HepG2 (cell line): ENCODE measurements at regions not wholly inside any gene's neighbourhood (a gene's known extent, or its start where the extent isn't known, plus 50 kb on each side); places are given as distances from the start of the nearest gene placed in this dataset.

ENCODE experiments used
- ATAC-seq: fragments of 200-7000 bp; cut with Tn5 transposase; 3 replicates; pipeline ENCODE4 v1.9.1; 2020; ENCODE audit warnings: mild to moderate bottlenecking, moderate library complexity
- BruUV-seq: library from RNA; stranded (reverse); fragments of 400-500 nt; replicated peaks from 2 replicates; lab custom pipeline; 2021; lab: Mats Ljungman, UMichigan
- CTCF ChIA-PET: fragments of 300-600 bp; formaldehyde crosslinking; extraction: SDS; loops from one replicate; lab custom pipeline; 2021; ENCODE audit warnings: low total read pairs, inconsistent platforms, low intra/inter-chr PET ratio; lab: Yijun Ruan, JAX
- POLR2A ChIA-PET: fragments of 350-600 bp; sonication (Branson Sonifier 250); formaldehyde crosslinking; loops from one replicate; lab custom pipeline; 2020; ENCODE audit warnings: antibody characterized with exemption, inconsistent platforms; lab: Yijun Ruan, JAX
- DNase-seq: peaks from one replicate; pipeline ENCODE4 v3.0.0-alpha.2; 2015; ENCODE audit warnings: low spot score
- FAIRE-seq: peaks from 3 replicates; lab custom pipeline; 2011; peaks lifted over from hg19 to GRCh38; lab: Jason Lieb, UNC
- H2AFZ ChIP-seq: one replicate; pipeline ENCODE4 v1.6.1; 2011; ENCODE audit warnings: low read length, inconsistent platforms
- H3K27ac ChIP-seq: fragments of 300-600 bp; 3 replicates; pipeline ENCODE4 v1.8.0; 2011; ENCODE audit warnings: mixed run types, mild to moderate bottlenecking, mixed read lengths, low read length, inconsistent platforms; ENCODE audit not compliant: insufficient read depth; ENCODE audit errors: extremely low read length
- H3K27me3 ChIP-seq, 2 experiments: fragments of 200-600 bp in 1 of 2; 2 replicates in 1 of 2; 3 replicates in 1 of 2; pipeline versions ENCODE4 v1.6.0 to v1.8.0; 2011; ENCODE audit warnings: low read length in 2 of 2, mild to moderate bottlenecking in 2 of 2, moderate library complexity in 2 of 2, inconsistent platforms in 1 of 2; ENCODE audit not compliant: insufficient read depth in 2 of 2, control insufficient read depth in 1 of 2
- H3K36me3 ChIP-seq, 2 experiments: fragments of 200-600 bp in 1 of 2; replicated peaks in 1 of 2; 2 replicates in 1 of 2; 3 replicates in 1 of 2; pipeline versions ENCODE4 v1.5.1 to v1.8.0; 2011; ENCODE audit warnings: low read length in 2 of 2, inconsistent platforms in 1 of 2; ENCODE audit not compliant: insufficient read depth in 2 of 2, control insufficient read depth in 1 of 2
- H3K4me1 ChIP-seq: 2 replicates; pipeline ENCODE4 v1.5.1; 2012; ENCODE audit warnings: low read length, inconsistent platforms; ENCODE audit not compliant: insufficient read depth
- H3K4me2 ChIP-seq: 2 replicates; pipeline ENCODE4 v1.6.0; 2011; ENCODE audit warnings: low read depth, low read length, inconsistent platforms
- H3K4me3 ChIP-seq, 3 experiments: fragments of 200-600 bp in 1 of 3; sonication (generic), shearing (Covaris generic) in 1 of 3; replicated peaks in 1 of 3; 2 replicates each; pipeline ENCODE4 v1.5.1; 2011 to 2016; ENCODE audit warnings: low read length in 3 of 3, inconsistent platforms in 2 of 3, low read depth in 2 of 3, mild to moderate bottlenecking in 2 of 3, control low read depth in 1 of 3, mixed read lengths in 1 of 3; ENCODE audit not compliant: insufficient read depth in 1 of 3
- H3K79me2 ChIP-seq: one replicate; pipeline ENCODE4 v1.6.1; 2011; ENCODE audit warnings: low read length, inconsistent platforms; ENCODE audit not compliant: insufficient read depth
- H3K9ac ChIP-seq: 2 replicates; pipeline ENCODE4 v1.6.0; 2011; ENCODE audit warnings: mild to moderate bottlenecking, low read depth, low read length, inconsistent platforms; ENCODE audit not compliant: insufficient read depth
- H3K9me3 ChIP-seq: 2 replicates; pipeline ENCODE4 v1.5.1; 2012; ENCODE audit warnings: mild to moderate bottlenecking, low read length
- H4K20me1 ChIP-seq: 2 replicates; pipeline ENCODE4 v1.6.0; 2011; ENCODE audit warnings: inconsistent platforms, mild to moderate bottlenecking, low read length, moderate library complexity; ENCODE audit not compliant: insufficient read depth
- CREB1 ChIP-seq, 2 experiments: fragments of 450-650 bp in 1 of 2; IDR thresholded peaks; 2 replicates each; pipeline ENCODE4 v1.6.1; 2016 to 2017; ENCODE audit warnings: control low read depth in 1 of 2, mild to moderate bottlenecking in 1 of 2, missing compliant biosample characterization in 1 of 2, missing genetic modification characterization in 1 of 2
- KDM4B ChIP-seq: sonication (generic); formaldehyde crosslinking; IDR thresholded peaks from 2 replicates; pipeline ENCODE4 v1.4.0; 2020; ENCODE audit warnings: missing genetic modification reagents
- MTF2 ChIP-seq: sonication (generic); formaldehyde crosslinking; IDR thresholded peaks from 2 replicates; pipeline ENCODE4 v1.5.0; 2020; ENCODE audit warnings: missing genetic modification reagents, borderline replicate concordance
- MYC ChIP-seq: sonication (generic); formaldehyde crosslinking; IDR thresholded peaks from 2 replicates; pipeline ENCODE4 v1.9.0; 2021; ENCODE audit warnings: missing genetic modification reagents, borderline replicate concordance
- SMC3 ChIP-seq: IDR thresholded peaks from 2 replicates; pipeline ENCODE4 v1.6.1; 2011; ENCODE audit warnings: low read length, improper control_type of control experiment
- STAG1 ChIP-seq: sonication (generic); formaldehyde crosslinking; IDR thresholded peaks from 2 replicates; pipeline ENCODE4 v1.4.0; 2020; ENCODE audit warnings: missing genetic modification reagents
- ZBTB21 ChIP-seq: sonication (generic); formaldehyde crosslinking; IDR thresholded peaks from 2 replicates; pipeline ENCODE4 v1.4.0; 2020; ENCODE audit warnings: missing genetic modification reagents
- ZFY ChIP-seq: sonication (generic); formaldehyde crosslinking; IDR thresholded peaks from 2 replicates; pipeline ENCODE4 v1.4.0; 2020; ENCODE audit warnings: missing genetic modification reagents
- ZNF451 ChIP-seq: sonication (generic); formaldehyde crosslinking; IDR thresholded peaks from 2 replicates; pipeline ENCODE4 v1.5.0; 2020; ENCODE audit warnings: mild to moderate bottlenecking, missing genetic modification reagents
- WGBS: methylation state at CpG from one replicate; pipeline ENCODE4 v1.1.6; 2017; ENCODE audit warnings: low lambda C conversion rate; 5-methylcytosine and 5-hydroxymethylcytosine counted together
- in situ Hi-C: cut with HindIII; loops from 2 replicates; pipeline ENCODE4 v1.10.0; 2017; ENCODE audit warnings: low pct_unique_long_range_greater_than_20kb; ENCODE audit not compliant: extremely low pct_ligation_motif_present
- intact Hi-C: fragments of 100-400 bp; cut with micrococcal nuclease; formaldehyde crosslinking; loops from one replicate; pipeline ENCODE4 v1.10.0; 2022; ENCODE audit not compliant: unreplicated experiment
- TF ChIP-seq, protein P1 (sequence below): conservative IDR thresholded peaks from 2 replicates; pipeline ENCODE4 v1.6.1; 2018; ENCODE audit warnings: missing genetic modification reagents
- TF ChIP-seq, protein P2 (sequence below): sonication (generic); formaldehyde crosslinking; IDR thresholded peaks from 2 replicates; pipeline ENCODE4 v1.5.0; 2020; ENCODE audit warnings: missing genetic modification reagents
- TF ChIP-seq, protein P3 (sequence below): sonication (generic); formaldehyde crosslinking; IDR thresholded peaks from 2 replicates; pipeline ENCODE4 v1.5.0; 2020; ENCODE audit warnings: mild to moderate bottlenecking, missing genetic modification reagents, moderate library complexity

DNA sequence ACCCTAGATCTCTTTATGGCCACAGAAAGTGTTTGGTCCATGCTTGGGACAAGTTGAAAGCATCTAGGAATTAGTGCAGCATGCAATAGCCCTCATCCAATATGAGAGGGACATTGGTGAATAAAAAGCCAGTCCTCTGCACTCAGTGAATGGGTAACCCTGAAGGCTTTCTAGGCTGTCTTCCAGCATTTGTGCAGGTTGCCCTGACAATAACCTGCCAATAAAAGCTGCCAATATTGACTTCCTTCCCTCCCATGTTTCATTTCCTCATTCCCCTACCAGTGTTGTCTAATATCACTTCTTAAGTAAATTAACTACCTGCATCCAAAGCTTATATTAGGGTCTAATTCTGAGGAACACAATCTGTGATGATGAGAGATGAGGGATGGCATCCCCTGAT lies 563.6 kb upstream of the NEGR1 start:
- in situ Hi-C loops (no loop called here), intact Hi-C loops (loop anchor here (10.0 kb wide), 1 partner anchor 661 kb away; no protein-coding TSS in a partner anchor)
- POLR2A ChIA-PET, result no interaction called here
- TF ChIP-seq MYC (CRISPR knock-in tag), result no peak
- no peak for TF ChIP-seq ZNF451
- TF ChIP-seq, protein P1, sequence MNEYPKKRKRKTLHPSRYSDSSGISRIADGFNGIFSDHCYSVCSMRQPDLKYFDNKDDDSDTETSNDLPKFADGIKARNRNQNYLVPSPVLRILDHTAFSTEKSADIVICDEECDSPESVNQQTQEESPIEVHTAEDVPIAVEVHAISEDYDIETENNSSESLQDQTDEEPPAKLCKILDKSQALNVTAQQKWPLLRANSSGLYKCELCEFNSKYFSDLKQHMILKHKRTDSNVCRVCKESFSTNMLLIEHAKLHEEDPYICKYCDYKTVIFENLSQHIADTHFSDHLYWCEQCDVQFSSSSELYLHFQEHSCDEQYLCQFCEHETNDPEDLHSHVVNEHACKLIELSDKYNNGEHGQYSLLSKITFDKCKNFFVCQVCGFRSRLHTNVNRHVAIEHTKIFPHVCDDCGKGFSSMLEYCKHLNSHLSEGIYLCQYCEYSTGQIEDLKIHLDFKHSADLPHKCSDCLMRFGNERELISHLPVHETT (CRISPR knock-in tag), result no peak
- CTCF ChIA-PET, result no interaction called here
- H3K4me2 ChIP-seq, result no peak overlapping the region
- DNase-seq, result no peak
- no peaks in the 10 kb centered on the region for H3K27me3 ChIP-seq
- no peaks in the 10 kb centered on the region for H3K79me2 ChIP-seq
- no peak for ATAC-seq
- no peaks in the 10 kb centered on the region for H4K20me1 ChIP-seq
- H3K27ac ChIP-seq, result no peak overlapping the region
- H3K4me1 ChIP-seq, result no peaks in the 10 kb centered on the region
- H3K9me3 ChIP-seq, result peaks cover 79% of the 10 kb centered on the region
- no peak for FAIRE-seq
- H2AFZ ChIP-seq, result no peak overlapping the region
- H3K4me3 ChIP-seq, result no peak overlapping the region
- H3K9ac ChIP-seq, result no peak overlapping the region
- no peaks in the 10 kb centered on the region for H3K36me3 ChIP-seq
- BruUV-seq, result no TSS peak

DNA sequence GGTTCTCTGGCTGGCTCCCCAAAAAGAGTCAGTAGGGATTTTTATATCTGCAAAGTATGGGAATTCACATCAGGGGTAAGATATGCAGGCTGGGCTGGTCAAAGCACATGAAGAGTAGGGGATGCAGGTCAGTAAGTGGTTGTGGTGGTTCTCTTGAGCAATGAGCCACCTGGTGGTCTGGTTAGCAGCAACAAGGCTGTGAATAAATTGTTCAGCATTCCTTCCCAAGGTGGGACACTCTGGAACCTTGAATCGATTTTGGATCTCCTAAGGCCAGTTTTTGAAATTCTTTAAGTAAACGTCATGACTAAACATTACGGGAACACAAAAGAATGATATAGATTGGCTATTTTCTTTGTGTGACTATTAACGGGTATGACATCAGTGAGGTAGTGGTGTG lies 563.0 kb upstream of the NEGR1 start:
- TF ChIP-seq KDM4B (CRISPR knock-in tag) (no peak), CREB1 (IDR thresholded peaks at IDR 0.05) (no peak), CREB1 (CRISPR knock-in tag; IDR thresholded peaks at IDR 0.05) (no peak), MTF2 (CRISPR knock-in tag) (no peak), STAG1 (peak; percentile 54), ZFY (CRISPR knock-in tag) (no peak), SMC3 (peak; percentile 52), ZBTB21 (no peak)
- TF ChIP-seq, protein P2, sequence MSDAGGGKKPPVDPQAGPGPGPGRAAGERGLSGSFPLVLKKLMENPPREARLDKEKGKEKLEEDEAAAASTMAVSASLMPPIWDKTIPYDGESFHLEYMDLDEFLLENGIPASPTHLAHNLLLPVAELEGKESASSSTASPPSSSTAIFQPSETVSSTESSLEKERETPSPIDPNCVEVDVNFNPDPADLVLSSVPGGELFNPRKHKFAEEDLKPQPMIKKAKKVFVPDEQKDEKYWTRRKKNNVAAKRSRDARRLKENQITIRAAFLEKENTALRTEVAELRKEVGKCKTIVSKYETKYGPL, result no peak
- TF ChIP-seq, protein P3, sequence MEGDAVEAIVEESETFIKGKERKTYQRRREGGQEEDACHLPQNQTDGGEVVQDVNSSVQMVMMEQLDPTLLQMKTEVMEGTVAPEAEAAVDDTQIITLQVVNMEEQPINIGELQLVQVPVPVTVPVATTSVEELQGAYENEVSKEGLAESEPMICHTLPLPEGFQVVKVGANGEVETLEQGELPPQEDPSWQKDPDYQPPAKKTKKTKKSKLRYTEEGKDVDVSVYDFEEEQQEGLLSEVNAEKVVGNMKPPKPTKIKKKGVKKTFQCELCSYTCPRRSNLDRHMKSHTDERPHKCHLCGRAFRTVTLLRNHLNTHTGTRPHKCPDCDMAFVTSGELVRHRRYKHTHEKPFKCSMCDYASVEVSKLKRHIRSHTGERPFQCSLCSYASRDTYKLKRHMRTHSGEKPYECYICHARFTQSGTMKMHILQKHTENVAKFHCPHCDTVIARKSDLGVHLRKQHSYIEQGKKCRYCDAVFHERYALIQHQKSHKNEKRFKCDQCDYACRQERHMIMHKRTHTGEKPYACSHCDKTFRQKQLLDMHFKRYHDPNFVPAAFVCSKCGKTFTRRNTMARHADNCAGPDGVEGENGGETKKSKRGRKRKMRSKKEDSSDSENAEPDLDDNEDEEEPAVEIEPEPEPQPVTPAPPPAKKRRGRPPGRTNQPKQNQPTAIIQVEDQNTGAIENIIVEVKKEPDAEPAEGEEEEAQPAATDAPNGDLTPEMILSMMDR (CRISPR knock-in tag), result peak; percentile 24; the same call in 1 of the 2 replicates
- intact Hi-C loops (loop anchor here (10.0 kb wide), 1 partner anchor 661 kb away; no protein-coding TSS in a partner anchor), in situ Hi-C loops (no loop called here)
- DNase-seq (peak; percentile 0), FAIRE-seq (no peak), ATAC-seq (peak; percentile 56; the same call in 1 of the 3 replicates)
- Histone ChIP-seq H3K4me1 (no peaks in the 10 kb centered on the region), H3K4me2 (no peak overlapping the region), H3K79me2 (no peaks in the 10 kb centered on the region), H3K4me3 (no peak overlapping the region), H3K27ac (no peak overlapping the region), H4K20me1 (no peaks in the 10 kb centered on the region), H3K27me3 (no peaks in the 10 kb centered on the region), H3K36me3 (no peaks in the 10 kb centered on the region), H3K9me3 (peaks cover 81% of the 10 kb centered on the region), H3K9ac (no peak overlapping the region), H2AFZ (no peak overlapping the region)
- POLR2A ChIA-PET, result no interaction called here
- CTCF ChIA-PET, result no interaction called here
- WGBS, result 0% methylated on average over 4 of the region's 4 CpGs
- no TSS peak for BruUV-seq
